Panc1 (cell line): ENCODE measurements at regions not wholly inside any gene's neighbourhood (a gene's known extent, or its start where the extent isn't known, plus 50 kb on each side); places are given as distances from the start of the nearest gene placed in this dataset.
"Not testable (repeated sequence)": the region's sequence is repeated elsewhere in the genome, so short reads cannot be mapped to it uniquely, and the experiment has no call there.

Source experiments
- ATAC-seq: fragments of 200-7000 bp; cut with Tn5 transposase; 2 replicates; pipeline ENCODE4 v1.9.1; 2020; ENCODE audit warnings: mild to moderate bottlenecking, moderate library complexity
- BruUV-seq: library from RNA; stranded (reverse); fragments of 400-500 nt; replicated peaks from 2 replicates; lab custom pipeline; 2021; lab: Mats Ljungman, UMichigan
- CTCF ChIA-PET: fragments of 300-600 bp; sonication (Branson Sonifier 250); formaldehyde crosslinking; loops from one replicate; lab custom pipeline; 2022; ENCODE audit warnings: antibody characterized with exemption; lab: Charles Lee
- POLR2A ChIA-PET: fragments of 300-600 bp; sonication (Branson Sonifier 250); formaldehyde crosslinking; loops from one replicate; lab custom pipeline; 2022; ENCODE audit warnings: antibody characterized with exemption; lab: Charles Lee
- DNase-seq: peaks from one replicate; pipeline ENCODE4 v3.0.0-alpha.2; 2010; ENCODE audit warnings: low read depth, low spot score
- H3K27ac ChIP-seq: 2 replicates; pipeline ENCODE4 v1.5.1; 2011; ENCODE audit warnings: mild to moderate bottlenecking, low read length, inconsistent platforms
- H3K27me3 ChIP-seq: fragments of 200-500 bp; sonication (Bioruptor generic); 2 replicates; pipeline ENCODE4 v1.6.0; 2014; ENCODE audit warnings: low read length, inconsistent platforms; ENCODE audit not compliant: control insufficient read depth, insufficient read depth
- H3K36me3 ChIP-seq: fragments of 200-500 bp; sonication (Bioruptor generic); 2 replicates; pipeline ENCODE4 v1.5.1; 2014; ENCODE audit warnings: inconsistent platforms, mild to moderate bottlenecking, low read length, moderate library complexity; ENCODE audit not compliant: control insufficient read depth, insufficient read depth
- H3K4me1 ChIP-seq: 2 replicates; pipeline ENCODE4 v1.5.1; 2011; ENCODE audit warnings: inconsistent platforms, mild to moderate bottlenecking, low read length, moderate library complexity; ENCODE audit not compliant: control insufficient read depth, insufficient read depth
- H3K4me3 ChIP-seq, 2 experiments: 2 replicates each; pipeline ENCODE4 v1.5.1; 2011 to 2012; ENCODE audit warnings: low read depth in 2 of 2, low read length in 2 of 2, mild to moderate bottlenecking in 2 of 2, inconsistent platforms in 1 of 2, moderate library complexity in 1 of 2
- H3K9me3 ChIP-seq: fragments of 200-500 bp; sonication (Bioruptor generic); 2 replicates; pipeline ENCODE4 v1.5.1; 2014; ENCODE audit warnings: low read depth, mild to moderate bottlenecking, inconsistent platforms, low read length, moderate library complexity; ENCODE audit not compliant: control insufficient read depth, insufficient read depth
- POLR2AphosphoS5 ChIP-seq: IDR thresholded peaks from 2 replicates; pipeline ENCODE4 v1.6.1; 2012; ENCODE audit warnings: mild to moderate bottlenecking, low read depth, low read length, moderate library complexity
- SIN3A ChIP-seq: IDR thresholded peaks from 2 replicates; pipeline ENCODE4 v1.6.1; 2012; ENCODE audit warnings: low read depth, mild to moderate bottlenecking, low read length, moderate library complexity, borderline replicate concordance; ENCODE audit not compliant: insufficient read depth
- TCF7L2 ChIP-seq: IDR thresholded peaks from 2 replicates; pipeline ENCODE4 v1.6.1; 2011; ENCODE audit warnings: mild to moderate bottlenecking, low read depth, low read length, inconsistent platforms
- in situ Hi-C: cut with HindIII; loops from 2 replicates; pipeline ENCODE4 v1.10.0; 2016; ENCODE audit warnings: low sequenced_read_pairs, low pct_unique_long_range_greater_than_20kb
- intact Hi-C: fragments of 100-400 bp; cut with micrococcal nuclease; formaldehyde crosslinking; loops from one replicate; pipeline ENCODE4 v1.10.0; 2022; ENCODE audit not compliant: unreplicated experiment
- TF ChIP-seq, protein P1 (sequence below): fragments of 450-650 bp; IDR thresholded peaks from 2 replicates; pipeline ENCODE4 v1.5.1; 2017; ENCODE audit warnings: mild to moderate bottlenecking
- TF ChIP-seq, protein P2 (sequence below), 2 experiments: IDR thresholded peaks; 2 replicates each; pipeline ENCODE4 v1.6.1; 2011 to 2012; ENCODE audit warnings: low read depth in 2 of 2, control low read depth in 1 of 2, low read length in 1 of 2, mild to moderate bottlenecking in 1 of 2, moderate library complexity in 1 of 2; ENCODE audit not compliant: insufficient read depth in 1 of 2

- H3K36me3 ChIP-seq, CTCF ChIA-PET, H3K9me3 ChIP-seq, H3K4me1 ChIP-seq, DNase-seq, POLR2A ChIA-PET, H3K4me3 ChIP-seq, H3K27me3 ChIP-seq, intact Hi-C loops, in situ Hi-C loops, ATAC-seq, H3K27ac ChIP-seq, BruUV-seq: not testable (repeated sequence)
Measured at GRCh38 chr2:8446751-8447150, 235.1 kb upstream of the ID2 start.

DNA sequence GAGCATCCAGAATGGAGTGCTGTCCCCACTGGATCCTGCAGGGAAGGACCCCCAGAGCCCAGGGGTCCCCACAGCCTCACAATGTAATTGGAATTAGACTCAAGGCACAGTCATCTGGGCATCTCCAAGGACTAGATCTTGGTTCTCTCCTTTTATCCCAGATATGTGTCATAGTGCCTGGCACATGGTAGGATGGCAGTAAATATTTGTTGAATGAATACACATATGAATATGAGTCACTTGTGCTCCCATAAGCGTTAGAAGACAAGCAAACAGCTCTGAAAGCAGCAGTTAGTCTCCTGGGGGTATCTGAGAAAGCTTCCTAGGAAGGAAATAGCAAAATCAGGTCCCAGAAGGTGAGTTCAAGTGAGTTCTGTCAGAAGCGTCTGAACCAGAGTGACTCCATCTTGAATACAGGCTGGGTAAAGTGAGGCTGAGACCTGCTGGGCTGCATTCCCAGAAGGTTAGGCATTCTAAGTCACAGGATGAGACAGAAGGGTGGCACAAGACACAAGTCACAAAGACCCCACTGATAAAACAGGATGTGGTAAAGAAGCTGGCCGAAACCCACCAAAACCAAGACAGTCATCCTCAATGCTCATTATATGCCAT, 234.1 kb upstream of the ID2 start:
- ATAC-seq (peak; percentile 89), DNase-seq (peak; percentile 24)
- no peaks in the 10 kb centered on the region for H3K9me3 ChIP-seq
- peaks cover 3% of the 10 kb centered on the region; the same call in 1 of the 2 replicates for H3K4me1 ChIP-seq
- H3K36me3 ChIP-seq, result no peaks in the 10 kb centered on the region
- in situ Hi-C loops, result no loop called here
- no peak for TF ChIP-seq SIN3A
- TF ChIP-seq, protein P1, sequence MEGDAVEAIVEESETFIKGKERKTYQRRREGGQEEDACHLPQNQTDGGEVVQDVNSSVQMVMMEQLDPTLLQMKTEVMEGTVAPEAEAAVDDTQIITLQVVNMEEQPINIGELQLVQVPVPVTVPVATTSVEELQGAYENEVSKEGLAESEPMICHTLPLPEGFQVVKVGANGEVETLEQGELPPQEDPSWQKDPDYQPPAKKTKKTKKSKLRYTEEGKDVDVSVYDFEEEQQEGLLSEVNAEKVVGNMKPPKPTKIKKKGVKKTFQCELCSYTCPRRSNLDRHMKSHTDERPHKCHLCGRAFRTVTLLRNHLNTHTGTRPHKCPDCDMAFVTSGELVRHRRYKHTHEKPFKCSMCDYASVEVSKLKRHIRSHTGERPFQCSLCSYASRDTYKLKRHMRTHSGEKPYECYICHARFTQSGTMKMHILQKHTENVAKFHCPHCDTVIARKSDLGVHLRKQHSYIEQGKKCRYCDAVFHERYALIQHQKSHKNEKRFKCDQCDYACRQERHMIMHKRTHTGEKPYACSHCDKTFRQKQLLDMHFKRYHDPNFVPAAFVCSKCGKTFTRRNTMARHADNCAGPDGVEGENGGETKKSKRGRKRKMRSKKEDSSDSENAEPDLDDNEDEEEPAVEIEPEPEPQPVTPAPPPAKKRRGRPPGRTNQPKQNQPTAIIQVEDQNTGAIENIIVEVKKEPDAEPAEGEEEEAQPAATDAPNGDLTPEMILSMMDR, result no peak
- TF ChIP-seq TCF7L2, result no peak
- no peaks in the 10 kb centered on the region for H3K27me3 ChIP-seq
- BruUV-seq, result no TSS peak
- intact Hi-C loops, result no loop called here
- ChIA-PET CTCF (no interaction called here), POLR2A (no interaction called here)
- H3K27ac ChIP-seq, result no peak overlapping the region
- no peak overlapping the region for H3K4me3 ChIP-seq

GRCh38 chr2:8448824-8449556, 232.9 kb upstream of the ID2 start:
- H3K4me3 ChIP-seq, result no peak overlapping the region
- intact Hi-C loops (no loop called here), in situ Hi-C loops (no loop called here)
- ATAC-seq (no peak), DNase-seq (no peak)
- H3K27me3 ChIP-seq, result no peaks in the 10 kb centered on the region
- TF ChIP-seq POLR2AphosphoS5 (no peak), SIN3A (no peak), TCF7L2 (no peak)
- TF ChIP-seq, protein P2, sequence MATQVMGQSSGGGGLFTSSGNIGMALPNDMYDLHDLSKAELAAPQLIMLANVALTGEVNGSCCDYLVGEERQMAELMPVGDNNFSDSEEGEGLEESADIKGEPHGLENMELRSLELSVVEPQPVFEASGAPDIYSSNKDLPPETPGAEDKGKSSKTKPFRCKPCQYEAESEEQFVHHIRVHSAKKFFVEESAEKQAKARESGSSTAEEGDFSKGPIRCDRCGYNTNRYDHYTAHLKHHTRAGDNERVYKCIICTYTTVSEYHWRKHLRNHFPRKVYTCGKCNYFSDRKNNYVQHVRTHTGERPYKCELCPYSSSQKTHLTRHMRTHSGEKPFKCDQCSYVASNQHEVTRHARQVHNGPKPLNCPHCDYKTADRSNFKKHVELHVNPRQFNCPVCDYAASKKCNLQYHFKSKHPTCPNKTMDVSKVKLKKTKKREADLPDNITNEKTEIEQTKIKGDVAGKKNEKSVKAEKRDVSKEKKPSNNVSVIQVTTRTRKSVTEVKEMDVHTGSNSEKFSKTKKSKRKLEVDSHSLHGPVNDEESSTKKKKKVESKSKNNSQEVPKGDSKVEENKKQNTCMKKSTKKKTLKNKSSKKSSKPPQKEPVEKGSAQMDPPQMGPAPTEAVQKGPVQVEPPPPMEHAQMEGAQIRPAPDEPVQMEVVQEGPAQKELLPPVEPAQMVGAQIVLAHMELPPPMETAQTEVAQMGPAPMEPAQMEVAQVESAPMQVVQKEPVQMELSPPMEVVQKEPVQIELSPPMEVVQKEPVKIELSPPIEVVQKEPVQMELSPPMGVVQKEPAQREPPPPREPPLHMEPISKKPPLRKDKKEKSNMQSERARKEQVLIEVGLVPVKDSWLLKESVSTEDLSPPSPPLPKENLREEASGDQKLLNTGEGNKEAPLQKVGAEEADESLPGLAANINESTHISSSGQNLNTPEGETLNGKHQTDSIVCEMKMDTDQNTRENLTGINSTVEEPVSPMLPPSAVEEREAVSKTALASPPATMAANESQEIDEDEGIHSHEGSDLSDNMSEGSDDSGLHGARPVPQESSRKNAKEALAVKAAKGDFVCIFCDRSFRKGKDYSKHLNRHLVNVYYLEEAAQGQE (IDR thresholded peaks at IDR 0.05; ENCODE audit: insufficient read depth in 1 of 2, low read depth in 2 of 2, low read length in 1 of 2), result no peak
- TF ChIP-seq, protein P1, result no peak
- no peaks in the 10 kb centered on the region for H3K9me3 ChIP-seq
- H3K36me3 ChIP-seq, result no peaks in the 10 kb centered on the region
- peaks cover 3% of the 10 kb centered on the region; the same call in 1 of the 2 replicates for H3K4me1 ChIP-seq
- H3K27ac ChIP-seq, result no peak overlapping the region
- CTCF ChIA-PET, result no interaction called here
- POLR2A ChIA-PET, result no interaction called here
- no TSS peak for BruUV-seq
